Neural cell (in vitro differentiated cells): ENCODE measurements at regions not wholly inside any gene's neighbourhood (a gene's known extent, or its start where the extent isn't known, plus 50 kb on each side); places are given as distances from the start of the nearest gene placed in this dataset.
A peak's percentile ranks its signal among the peaks of the same experiment; 100 is the strongest.

Experiments used
- H2AFZ ChIP-seq: fragments of 200-600, 300-800 bp; sonication (generic), shearing (Covaris generic); 2 replicates; pipeline ENCODE4 v1.6.0; 2014; ENCODE audit warnings: low read depth, mild to moderate bottlenecking, antibody characterized with exemption, low read length, moderate library complexity
- H3F3A ChIP-seq: fragments of 200-600 bp; shearing (Covaris generic); 2 replicates; pipeline ENCODE4 v1.6.1; 2016; ENCODE audit warnings: mild to moderate bottlenecking, moderate library complexity, mixed read lengths, antibody characterized with exemption, low read length; ENCODE audit not compliant: insufficient read depth, poor library complexity, severe bottlenecking
- H3K27ac ChIP-seq: fragments of 200-600, 300-800 bp; sonication (generic), shearing (Covaris generic); 2 replicates; pipeline ENCODE4 v1.5.1; 2014; ENCODE audit warnings: mild to moderate bottlenecking, low read length, moderate library complexity
- H3K27me3 ChIP-seq: fragments of 300-800, 200-600 bp; sonication (generic), shearing (Covaris generic); 2 replicates; pipeline ENCODE4 v1.6.0; 2014; ENCODE audit warnings: mild to moderate bottlenecking, low read depth, low read length, moderate library complexity; ENCODE audit not compliant: insufficient read depth
- H3K36me3 ChIP-seq: fragments of 300-800, 200-600 bp; sonication (generic), shearing (Covaris generic); 2 replicates; pipeline ENCODE4 v1.5.1; 2014; ENCODE audit warnings: mild to moderate bottlenecking, antibody characterized with exemption, low read length, moderate library complexity; ENCODE audit not compliant: insufficient read depth
- H3K4me2 ChIP-seq: fragments of 300-800, 200-600 bp; sonication (generic), shearing (Covaris generic); 2 replicates; pipeline ENCODE4 v1.6.0; 2014; ENCODE audit warnings: mild to moderate bottlenecking, low read length
- H3K4me3 ChIP-seq: fragments of 300-800, 200-600 bp; sonication (generic), shearing (Covaris generic); 2 replicates; pipeline ENCODE4 v1.5.1; 2014; ENCODE audit warnings: mild to moderate bottlenecking, low read length, moderate library complexity
- H3K79me2 ChIP-seq: fragments of 200-600 bp; shearing (Covaris generic); replicated peaks from 2 replicates; pipeline ENCODE4 v1.6.0; 2014; ENCODE audit warnings: mild to moderate bottlenecking, low read length, moderate library complexity; ENCODE audit not compliant: insufficient read depth
- H3K9ac ChIP-seq: fragments of 300-800, 200-600 bp; sonication (generic), shearing (Covaris generic); 2 replicates; pipeline ENCODE4 v1.6.1; 2016; ENCODE audit warnings: mild to moderate bottlenecking, low read length, mixed read lengths
- H3K9me2 ChIP-seq: fragments of 200-600 bp; shearing (Covaris generic); 2 replicates; pipeline ENCODE4 v1.6.1; 2016; ENCODE audit warnings: mild to moderate bottlenecking, low read length, mixed read lengths; ENCODE audit not compliant: insufficient read depth
- H3K9me3 ChIP-seq: fragments of 200-600, 300-800 bp; sonication (generic), shearing (Covaris generic); 2 replicates; pipeline ENCODE4 v1.6.1; 2016; ENCODE audit warnings: mild to moderate bottlenecking, mixed run types, low read length, moderate library complexity, mixed read lengths
- H4K20me1 ChIP-seq: fragments of 200-600 bp; shearing (Covaris generic); 2 replicates; pipeline ENCODE4 v1.6.1; 2016; ENCODE audit warnings: mild to moderate bottlenecking, mixed run types; ENCODE audit not compliant: insufficient read depth
- CTCF ChIP-seq: fragments of 450-650 bp; IDR thresholded peaks from 2 replicates; pipeline ENCODE4 v1.5.1; 2014; ENCODE audit warnings: antibody characterized with exemption, mild to moderate bottlenecking, moderate library complexity; ENCODE audit not compliant: poor library complexity, severe bottlenecking
- EP300 ChIP-seq: fragments of 450-650 bp; conservative IDR thresholded peaks from 2 replicates; pipeline ENCODE4 v1.6.1; 2014; ENCODE audit warnings: antibody characterized with exemption, mild to moderate bottlenecking, moderate library complexity; ENCODE audit not compliant: poor library complexity, severe bottlenecking
- EZH2 ChIP-seq: fragments of 200-600, 300-800 bp; shearing (Covaris generic), sonication (generic); IDR thresholded peaks from 2 replicates; pipeline ENCODE4 v1.6.1; 2014; ENCODE audit warnings: antibody characterized with exemption, low read length, borderline replicate concordance, mild to moderate bottlenecking; ENCODE audit not compliant: insufficient read depth, poor library complexity, severe bottlenecking
- MXI1 ChIP-seq: fragments of 450-650 bp; conservative IDR thresholded peaks from 2 replicates; pipeline ENCODE4 v1.6.1; 2014; ENCODE audit warnings: antibody characterized with exemption, mild to moderate bottlenecking; ENCODE audit not compliant: poor library complexity, severe bottlenecking
- POLR2AphosphoS5 ChIP-seq: IDR thresholded peaks from 2 replicates; pipeline ENCODE4 v1.6.1; 2012
- RAD21 ChIP-seq: fragments of 450-650 bp; conservative IDR thresholded peaks from 2 replicates; pipeline ENCODE4 v1.6.1; 2014; ENCODE audit warnings: antibody characterized with exemption, mild to moderate bottlenecking, moderate library complexity
- SMC3 ChIP-seq: fragments of 450-650 bp; conservative IDR thresholded peaks from 2 replicates; pipeline ENCODE4 v1.6.1; 2014; ENCODE audit warnings: antibody characterized with exemption, mild to moderate bottlenecking, moderate library complexity; ENCODE audit not compliant: poor library complexity
- TAF1 ChIP-seq: IDR thresholded peaks from 2 replicates; pipeline ENCODE4 v1.6.1; 2012; ENCODE audit warnings: low read depth
- TF ChIP-seq, protein P1 (sequence below): IDR thresholded peaks from 2 replicates; pipeline ENCODE4 v1.6.1; 2012; ENCODE audit warnings: borderline replicate concordance

DNA sequence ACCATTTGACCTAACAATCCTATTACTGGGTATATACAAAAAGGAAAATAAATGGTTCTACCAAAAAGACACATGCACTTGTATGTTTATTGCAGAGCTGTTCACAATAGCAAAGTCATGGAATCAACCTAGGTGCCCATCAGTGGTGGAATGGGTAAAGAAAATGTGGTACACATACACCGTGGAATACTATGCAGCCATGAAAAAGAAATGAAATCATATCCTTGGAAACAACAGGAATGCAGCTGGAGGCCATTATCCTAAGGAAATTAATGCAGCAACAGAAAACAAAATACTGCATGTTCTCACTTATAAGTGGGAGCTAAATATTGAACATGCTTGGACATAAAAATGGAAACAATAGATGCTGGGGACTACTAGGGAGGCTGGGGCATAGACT lies 534.1 kb upstream of the SGCD start:
- peaks cover 8% of the 10 kb centered on the region for H3K9me3 ChIP-seq
- no peaks in the 10 kb centered on the region for H3F3A ChIP-seq
- TF ChIP-seq, protein P1, sequence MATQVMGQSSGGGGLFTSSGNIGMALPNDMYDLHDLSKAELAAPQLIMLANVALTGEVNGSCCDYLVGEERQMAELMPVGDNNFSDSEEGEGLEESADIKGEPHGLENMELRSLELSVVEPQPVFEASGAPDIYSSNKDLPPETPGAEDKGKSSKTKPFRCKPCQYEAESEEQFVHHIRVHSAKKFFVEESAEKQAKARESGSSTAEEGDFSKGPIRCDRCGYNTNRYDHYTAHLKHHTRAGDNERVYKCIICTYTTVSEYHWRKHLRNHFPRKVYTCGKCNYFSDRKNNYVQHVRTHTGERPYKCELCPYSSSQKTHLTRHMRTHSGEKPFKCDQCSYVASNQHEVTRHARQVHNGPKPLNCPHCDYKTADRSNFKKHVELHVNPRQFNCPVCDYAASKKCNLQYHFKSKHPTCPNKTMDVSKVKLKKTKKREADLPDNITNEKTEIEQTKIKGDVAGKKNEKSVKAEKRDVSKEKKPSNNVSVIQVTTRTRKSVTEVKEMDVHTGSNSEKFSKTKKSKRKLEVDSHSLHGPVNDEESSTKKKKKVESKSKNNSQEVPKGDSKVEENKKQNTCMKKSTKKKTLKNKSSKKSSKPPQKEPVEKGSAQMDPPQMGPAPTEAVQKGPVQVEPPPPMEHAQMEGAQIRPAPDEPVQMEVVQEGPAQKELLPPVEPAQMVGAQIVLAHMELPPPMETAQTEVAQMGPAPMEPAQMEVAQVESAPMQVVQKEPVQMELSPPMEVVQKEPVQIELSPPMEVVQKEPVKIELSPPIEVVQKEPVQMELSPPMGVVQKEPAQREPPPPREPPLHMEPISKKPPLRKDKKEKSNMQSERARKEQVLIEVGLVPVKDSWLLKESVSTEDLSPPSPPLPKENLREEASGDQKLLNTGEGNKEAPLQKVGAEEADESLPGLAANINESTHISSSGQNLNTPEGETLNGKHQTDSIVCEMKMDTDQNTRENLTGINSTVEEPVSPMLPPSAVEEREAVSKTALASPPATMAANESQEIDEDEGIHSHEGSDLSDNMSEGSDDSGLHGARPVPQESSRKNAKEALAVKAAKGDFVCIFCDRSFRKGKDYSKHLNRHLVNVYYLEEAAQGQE = no peak
- TF ChIP-seq TAF1 = no peak
- TF ChIP-seq EZH2 = no peak
- H3K79me2 ChIP-seq = no peaks in the 10 kb centered on the region
- H4K20me1 ChIP-seq = no peaks in the 10 kb centered on the region
- no peaks in the 10 kb centered on the region for H3K9me2 ChIP-seq
- H3K4me3 ChIP-seq = no peak overlapping the region
- H3K4me2 ChIP-seq = no peak overlapping the region
- H3K36me3 ChIP-seq = no peaks in the 10 kb centered on the region
- no peak overlapping the region for H3K9ac ChIP-seq
- no peak overlapping the region for H2AFZ ChIP-seq
- no peak overlapping the region for H3K27ac ChIP-seq
- H3K27me3 ChIP-seq = no peaks in the 10 kb centered on the region

GRCh38 chr5:155794795-155795194 lies 532.2 kb upstream of the SGCD start:
- Histone ChIP-seq H3K4me2 (no peak overlapping the region), H3K9me3 (peaks cover 8% of the 10 kb centered on the region), H3K4me3 (no peak overlapping the region), H3K27me3 (no peaks in the 10 kb centered on the region), H3K36me3 (no peaks in the 10 kb centered on the region), H3F3A (no peaks in the 10 kb centered on the region), H2AFZ (no peak overlapping the region), H3K9me2 (no peaks in the 10 kb centered on the region), H4K20me1 (no peaks in the 10 kb centered on the region), H3K79me2 (no peaks in the 10 kb centered on the region), H3K27ac (no peak overlapping the region), H3K9ac (no peak overlapping the region)
- TF ChIP-seq MXI1 (no peak), EZH2 (no peak), SMC3 (peak; percentile 15)

DNA sequence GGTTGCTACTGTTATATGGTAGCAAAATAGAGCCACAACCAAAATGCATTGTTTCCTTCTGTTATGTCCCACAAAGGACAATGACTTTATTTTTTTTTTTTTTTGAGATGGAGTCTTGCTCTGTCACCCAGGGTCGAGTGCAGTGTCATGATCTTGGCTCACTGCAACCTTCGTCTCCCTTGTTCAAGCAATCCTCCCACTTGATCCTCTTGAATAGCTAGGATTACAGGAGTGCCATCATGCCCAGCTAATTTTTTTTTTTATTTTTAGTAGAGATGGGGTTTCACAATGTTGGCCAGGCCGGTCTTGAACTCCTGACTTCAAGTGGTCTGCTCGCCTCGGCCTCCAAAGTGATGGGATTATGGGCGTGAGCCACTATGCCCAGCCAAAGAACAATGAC lies 527.7 kb upstream of the SGCD start:
- H2AFZ ChIP-seq = no peak overlapping the region
- H3K79me2 ChIP-seq = no peaks in the 10 kb centered on the region
- H3F3A ChIP-seq = no peaks in the 10 kb centered on the region
- H3K9me3 ChIP-seq = peaks cover 8% of the 10 kb centered on the region
- no peak overlapping the region for H3K4me3 ChIP-seq
- no peak overlapping the region for H3K9ac ChIP-seq
- no peaks in the 10 kb centered on the region for H3K9me2 ChIP-seq
- H3K27ac ChIP-seq = no peak overlapping the region
- no peaks in the 10 kb centered on the region for H3K36me3 ChIP-seq
- no peaks in the 10 kb centered on the region for H3K27me3 ChIP-seq
- TF ChIP-seq POLR2AphosphoS5 (no peak), CTCF (no peak), EZH2 (no peak), TAF1 (no peak), RAD21 (no peak), MXI1 (no peak), EP300 (no peak), SMC3 (no peak)
- TF ChIP-seq, protein P1 = no peak
- H3K4me2 ChIP-seq = no peak overlapping the region
- no peaks in the 10 kb centered on the region for H4K20me1 ChIP-seq
